Spinal cord (tissue), 9 donors: ENCODE measurements at regions not wholly inside any gene's neighbourhood (a gene's known extent, or its start where the extent isn't known, plus 50 kb on each side); places are given as distances from the start of the nearest gene placed in this dataset.

ENCODE experiments used
- DNase-seq, 6 donors: peaks; one replicate each; pipeline versions ENCODE4 v3.0.0 to v3.0.0-alpha.2; 2013 to 2015; ENCODE audit warnings: low spot score in 6 of 6, low read depth in 4 of 6
- H3K27ac ChIP-seq: one replicate; pipeline ENCODE4 v1.5.1; 2013; ENCODE audit warnings: low read depth, low read length, control low read depth
- H3K27me3 ChIP-seq: one replicate; pipeline ENCODE4 v1.6.1; 2013; ENCODE audit warnings: low read length; ENCODE audit not compliant: control insufficient read depth, insufficient read depth
- H3K36me3 ChIP-seq: one replicate; pipeline ENCODE4 v1.6.1; 2013; ENCODE audit warnings: low read length; ENCODE audit not compliant: control insufficient read depth, insufficient read depth
- H3K4me1 ChIP-seq: one replicate; pipeline ENCODE4 v1.6.1; 2013; ENCODE audit warnings: low read length; ENCODE audit not compliant: control insufficient read depth, insufficient read depth
- H3K4me3 ChIP-seq: one replicate; pipeline ENCODE4 v1.5.1; 2013; ENCODE audit warnings: low read depth, low read length, control low read depth
- H3K9me3 ChIP-seq: one replicate; pipeline ENCODE4 v1.6.1; 2013; ENCODE audit warnings: low read length; ENCODE audit not compliant: control insufficient read depth, insufficient read depth
- WGBS: methylation state at CpG from one replicate; pipeline ENCODE4 v1.1.5; 2013; ENCODE audit warnings: missing lambda C conversion rate; ENCODE audit not compliant: insufficient coverage; 5-methylcytosine and 5-hydroxymethylcytosine counted together
- donor health status: healthy.

DNA sequence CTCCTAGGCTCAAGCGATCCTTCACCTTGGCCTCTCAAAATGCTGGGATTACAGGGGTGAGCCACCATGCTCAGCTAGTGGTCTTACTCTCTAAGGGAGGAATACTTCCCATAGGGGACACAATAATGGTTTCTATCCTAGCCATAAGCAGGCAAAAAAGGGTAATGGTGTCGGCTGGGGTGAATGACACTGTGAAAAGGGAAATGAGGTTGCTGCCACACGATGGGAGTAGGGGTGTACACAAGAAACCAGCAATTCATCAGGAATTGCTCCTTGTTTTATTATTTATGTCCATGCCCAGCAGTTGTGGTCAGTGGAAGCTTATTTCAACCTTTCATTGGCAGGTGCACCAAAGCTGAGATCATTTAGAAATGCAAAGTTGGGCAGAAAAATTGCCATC lies 70.3 kb upstream of the ZFR start:
- DNase-seq: no peak
- Histone ChIP-seq H3K9me3 (no peaks in the 10 kb centered on the region), H3K27ac (no peak overlapping the region), H3K4me3 (no peak overlapping the region), H3K4me1 (no peaks in the 10 kb centered on the region), H3K36me3 (no peaks in the 10 kb centered on the region), H3K27me3 (no peaks in the 10 kb centered on the region)
- no CpG with 5 or more reads among the region's 3 CpGs for WGBS

DNA sequence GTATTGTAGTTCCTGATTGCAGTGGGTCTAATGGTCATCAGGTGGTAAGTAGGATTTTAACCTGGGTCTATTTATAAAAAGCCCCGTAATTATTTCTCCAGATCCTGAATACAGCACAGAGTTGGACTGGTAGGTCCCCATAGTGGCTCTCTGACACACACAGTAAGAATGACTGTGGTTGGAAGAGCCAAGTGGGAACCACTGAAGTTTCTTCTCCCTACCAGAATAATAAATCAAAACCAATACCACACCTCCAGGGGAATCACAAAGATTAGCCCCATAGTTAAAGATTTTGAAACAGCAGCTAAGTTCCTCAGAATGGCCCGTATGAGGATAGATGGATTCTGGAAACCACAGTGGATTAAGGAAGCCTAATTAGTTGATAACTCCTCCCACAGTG lies 68.4 kb upstream of the ZFR start:
- Histone ChIP-seq H3K4me3 (no peak overlapping the region), H3K27me3 (no peaks in the 10 kb centered on the region), H3K9me3 (no peaks in the 10 kb centered on the region), H3K36me3 (no peaks in the 10 kb centered on the region), H3K4me1 (peaks cover under 1% of the 10 kb centered on the region), H3K27ac (no peak overlapping the region)
- no CpG with 5 or more reads among the region's 2 CpGs for WGBS
- no peak for DNase-seq

DNA sequence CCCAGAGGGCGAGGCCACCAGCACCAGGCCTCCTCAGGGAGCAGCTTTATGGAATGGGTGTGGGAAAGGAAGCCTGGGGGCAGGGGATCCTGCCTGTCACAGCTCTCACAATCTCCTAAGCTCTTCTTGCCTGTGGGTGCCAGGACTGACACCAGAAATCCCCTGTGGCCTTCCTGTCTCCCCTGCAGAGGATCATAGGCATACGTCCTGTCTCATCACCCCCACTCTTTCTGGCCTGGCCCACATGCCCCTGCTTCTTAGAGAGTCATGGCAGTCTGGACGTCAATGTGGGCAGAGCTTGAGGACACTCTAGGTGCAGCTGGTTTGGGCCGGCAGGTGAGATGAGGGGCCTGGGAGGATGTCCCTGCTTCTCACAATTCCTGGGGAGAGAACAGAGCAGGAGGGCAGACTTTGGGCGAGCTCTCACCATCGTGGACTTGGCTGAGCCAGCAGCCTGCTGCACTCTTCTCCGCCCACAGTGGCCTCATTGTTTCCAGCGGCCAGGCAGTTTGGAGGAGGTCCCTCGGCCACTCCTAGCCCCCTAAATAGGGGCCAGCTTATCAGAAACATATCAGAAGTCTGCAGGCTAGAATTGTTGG lies 67.3 kb upstream of the ZFR start:
- Histone ChIP-seq H3K27me3 (no peaks in the 10 kb centered on the region), H3K36me3 (no peaks in the 10 kb centered on the region), H3K4me1 (peaks cover 4% of the 10 kb centered on the region), H3K27ac (no peak overlapping the region), H3K9me3 (no peaks in the 10 kb centered on the region), H3K4me3 (no peak overlapping the region)
- no peak for DNase-seq
- 89% methylated on average over 5 of the region's 9 CpGs for WGBS

DNA sequence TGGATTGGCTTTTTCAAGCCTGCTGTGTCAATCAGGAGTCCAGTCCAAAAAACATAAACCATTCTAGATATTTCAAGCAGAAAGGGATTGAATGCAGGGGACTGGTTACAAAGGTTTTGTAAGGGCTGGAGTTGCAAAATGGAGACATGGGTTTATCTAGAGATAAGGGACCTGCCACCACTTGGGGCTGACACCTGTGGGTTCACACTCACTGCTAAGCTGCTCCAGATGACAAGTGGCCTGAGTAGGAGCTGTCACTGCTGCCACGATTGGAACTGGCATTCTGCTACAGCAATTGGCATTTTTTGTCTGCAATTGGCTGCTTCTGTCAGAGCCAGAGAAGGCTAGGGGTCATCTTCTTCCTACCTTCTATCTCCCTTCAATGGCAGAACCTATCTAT lies 66.3 kb upstream of the ZFR start:
- Histone ChIP-seq H3K9me3 (no peaks in the 10 kb centered on the region), H3K27me3 (no peaks in the 10 kb centered on the region), H3K4me3 (no peak overlapping the region), H3K36me3 (no peaks in the 10 kb centered on the region), H3K4me1 (peaks cover 9% of the 10 kb centered on the region), H3K27ac (no peak overlapping the region)
- DNase-seq: no peak
- 11% methylated on average over 1 of the region's 1 CpG for WGBS

GRCh38 chr5:32508806-32509805 lies 64.6 kb upstream of the ZFR start:
- H3K27ac ChIP-seq: no peak overlapping the region
- H3K4me1 ChIP-seq: peaks cover 25% of the 10 kb centered on the region
- no peaks in the 10 kb centered on the region for H3K27me3 ChIP-seq
- H3K36me3 ChIP-seq: no peaks in the 10 kb centered on the region
- H3K4me3 ChIP-seq: no peak overlapping the region
- WGBS: no CpG with 5 or more reads among the region's 8 CpGs
- no peak for DNase-seq
- no peaks in the 10 kb centered on the region for H3K9me3 ChIP-seq

GRCh38 chr5:32507738-32508434 lies 63.3 kb upstream of the ZFR start:
- WGBS: 60% methylated on average over 5 of the region's 7 CpGs
- Histone ChIP-seq H3K27ac (no peak overlapping the region), H3K4me1 (peaks cover 34% of the 10 kb centered on the region), H3K36me3 (no peaks in the 10 kb centered on the region), H3K4me3 (no peak overlapping the region), H3K27me3 (no peaks in the 10 kb centered on the region), H3K9me3 (no peaks in the 10 kb centered on the region)
- no peak for DNase-seq

GRCh38 chr5:32506799-32507198 lies 62.3 kb upstream of the ZFR start:
- no CpG with 5 or more reads among the region's 1 CpG for WGBS
- Histone ChIP-seq H3K27me3 (no peaks in the 10 kb centered on the region), H3K4me1 (peaks cover 34% of the 10 kb centered on the region), H3K27ac (peak overlapping the region; percentile 86), H3K36me3 (no peaks in the 10 kb centered on the region), H3K9me3 (no peaks in the 10 kb centered on the region), H3K4me3 (no peak overlapping the region)
- DNase-seq: peak in 2 of 6 donors; percentile 14 to 68

DNA sequence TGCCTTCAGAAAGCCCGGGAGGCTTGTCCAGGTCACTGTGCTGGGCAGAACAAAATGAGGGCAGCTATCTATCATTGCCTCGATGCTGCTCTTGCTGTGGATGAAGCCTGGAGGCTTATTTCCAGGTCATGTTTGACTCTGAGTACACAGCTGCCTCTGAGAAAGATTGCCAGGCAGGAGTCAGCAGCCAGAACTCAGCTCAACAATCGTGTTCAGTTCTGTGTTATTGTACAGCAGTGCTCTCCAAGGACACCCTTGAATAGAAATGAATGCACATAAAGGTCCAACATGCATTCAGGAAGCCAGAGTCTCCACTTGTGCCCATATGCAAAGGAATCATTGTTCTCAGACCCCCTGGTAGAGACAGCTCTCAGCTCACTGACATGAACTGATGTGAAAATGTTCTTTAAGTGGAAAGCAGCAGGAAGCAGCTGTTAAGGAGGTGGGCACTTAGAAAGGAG lies 61.7 kb upstream of the ZFR start:
- peaks cover 34% of the 10 kb centered on the region for H3K4me1 ChIP-seq
- no peak overlapping the region for H3K4me3 ChIP-seq
- no peaks in the 10 kb centered on the region for H3K27me3 ChIP-seq
- H3K27ac ChIP-seq: peak overlapping the region; percentile 86
- H3K36me3 ChIP-seq: no peaks in the 10 kb centered on the region
- peak in 5 of 6 donors; percentile 63 to 92 (median 79) for DNase-seq
- H3K9me3 ChIP-seq: no peaks in the 10 kb centered on the region
- WGBS: 0% methylated on average over 3 of the region's 3 CpGs

DNA sequence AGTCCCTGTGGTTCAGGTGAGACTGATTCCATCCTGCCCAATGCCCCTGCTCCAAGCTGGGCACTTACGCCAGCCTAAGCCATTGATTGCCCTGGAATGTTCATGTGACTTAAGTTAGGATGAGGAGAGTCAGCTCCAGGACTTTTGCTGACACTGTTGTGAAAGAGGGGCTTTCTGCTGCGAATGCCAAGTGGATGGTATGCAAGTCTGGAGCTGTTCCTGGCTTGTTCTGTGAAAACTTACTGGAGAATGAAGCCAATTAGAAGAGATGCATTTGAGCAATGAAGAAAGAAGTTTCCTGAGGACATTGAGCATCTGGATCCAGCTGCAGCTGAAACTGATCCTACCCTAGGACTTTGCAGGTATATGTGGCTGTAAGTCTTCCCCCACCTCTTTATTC lies 61.2 kb upstream of the ZFR start:
- no peaks in the 10 kb centered on the region for H3K27me3 ChIP-seq
- 19% methylated on average over 2 of the region's 2 CpGs for WGBS
- no peaks in the 10 kb centered on the region for H3K36me3 ChIP-seq
- peak in 5 of 6 donors; percentile 17 to 79 (median 44) for DNase-seq
- H3K4me3 ChIP-seq: peak overlapping the region; percentile 6
- peaks cover 34% of the 10 kb centered on the region for H3K4me1 ChIP-seq
- H3K27ac ChIP-seq: peak overlapping the region; percentile 86
- no peaks in the 10 kb centered on the region for H3K9me3 ChIP-seq
